K562 (cell line): ENCODE measurements at regions not wholly inside any gene's neighbourhood (a gene's known extent, or its start where the extent isn't known, plus 50 kb on each side); places are given as distances from the start of the nearest gene placed in this dataset.

Experiments
- ATAC-seq: fragments of 200-7000 bp; cut with Tn5 transposase; 3 replicates; pipeline ENCODE4 v1.9.1; 2020; ENCODE audit warnings: moderate library complexity
- BruUV-seq: library from RNA; stranded (reverse); fragments of 400-500 nt; replicated peaks from 2 replicates; lab custom pipeline; 2021; lab: Mats Ljungman, UMichigan
- CTCF ChIA-PET: fragments of 300-600 bp; formaldehyde crosslinking; extraction: SDS; loops from one replicate; lab custom pipeline; 2021; ENCODE audit warnings: low intra/inter-chr PET ratio; lab: Yijun Ruan, JAX
- POLR2A ChIA-PET: fragments of 300-600, 350-650 bp; sonication (Branson Sonifier 250); formaldehyde crosslinking; extraction: SDS; loops from one replicate; lab custom pipeline; 2021; ENCODE audit warnings: antibody characterized with exemption, inconsistent platforms; lab: Yijun Ruan, JAX
- DNase-seq, 4 experiments: peaks; one replicate each; pipeline versions ENCODE4 v3.0.0 to v3.0.0-alpha.2; 2011 to 2018; ENCODE audit warnings: low spot score in 3 of 4, mixed read lengths in 3 of 4; ENCODE audit errors: extremely low read depth in 1 of 4
- FAIRE-seq: peaks from 2 replicates; lab custom pipeline; 2011; peaks lifted over from hg19 to GRCh38; lab: Jason Lieb, UNC
- H2AFZ ChIP-seq: 2 replicates; pipeline ENCODE4 v1.6.0; 2011; ENCODE audit warnings: low read depth, low read length, control low read depth, inconsistent platforms
- H3K27ac ChIP-seq: fragments of 200-600 bp; 3 replicates; pipeline ENCODE4 v1.8.0; 2011; ENCODE audit warnings: low read depth, mild to moderate bottlenecking, control low read depth, inconsistent platforms, low read length, moderate library complexity, mixed read lengths; ENCODE audit errors: extremely low read depth
- H3K27me3 ChIP-seq, 2 experiments: fragments of 300-600 bp in 1 of 2; 2 replicates in 1 of 2; 3 replicates in 1 of 2; pipeline versions ENCODE4 v1.6.0 to v1.8.0; 2011; ENCODE audit warnings: inconsistent platforms in 2 of 2, low read length in 2 of 2, mild to moderate bottlenecking in 1 of 2, mixed read lengths in 1 of 2, moderate library complexity in 1 of 2; ENCODE audit not compliant: control insufficient read depth in 2 of 2, insufficient read depth in 2 of 2
- H3K36me3 ChIP-seq: fragments of 300-600 bp; 3 replicates; pipeline ENCODE4 v1.8.0; 2011; ENCODE audit warnings: mild to moderate bottlenecking, low read length, inconsistent platforms; ENCODE audit not compliant: control insufficient read depth, insufficient read depth
- H3K4me1 ChIP-seq, 2 experiments: fragments of 200-600 bp in 1 of 2; replicated peaks in 1 of 2; 2 replicates in 1 of 2; 3 replicates in 1 of 2; pipeline versions ENCODE4 v1.5.1 to v1.8.0; 2011; ENCODE audit warnings: inconsistent platforms in 2 of 2, low read length in 2 of 2, mild to moderate bottlenecking in 1 of 2, mixed read lengths in 1 of 2, moderate library complexity in 1 of 2; ENCODE audit not compliant: control insufficient read depth in 2 of 2, insufficient read depth in 2 of 2
- H3K4me2 ChIP-seq: 2 replicates; pipeline ENCODE4 v1.6.1; 2011; ENCODE audit warnings: low read length, control low read depth, inconsistent platforms, mixed read lengths; ENCODE audit not compliant: insufficient read depth
- H3K4me3 ChIP-seq: fragments of 200-600 bp; sonication (generic), shearing (Covaris generic); 2 replicates; pipeline ENCODE4 v1.5.1; 2016; ENCODE audit warnings: control low read depth, inconsistent platforms
- H3K79me2 ChIP-seq: fragments of 200-600 bp; 3 replicates; pipeline ENCODE4 v1.8.0; 2011; ENCODE audit warnings: low read length, inconsistent platforms; ENCODE audit not compliant: control insufficient read depth, insufficient read depth
- H3K9ac ChIP-seq, 2 experiments: 2 replicates each; pipeline versions ENCODE4 v1.6.0 to v1.6.1; 2011; ENCODE audit warnings: low read depth in 2 of 2, low read length in 2 of 2, control low read depth in 1 of 2, inconsistent platforms in 1 of 2, mild to moderate bottlenecking in 1 of 2, mixed read lengths in 1 of 2; ENCODE audit not compliant: insufficient read depth in 1 of 2
- H3K9me1 ChIP-seq: one replicate; pipeline ENCODE4 v1.6.0; 2011; ENCODE audit warnings: inconsistent platforms, mild to moderate bottlenecking, low read length, moderate library complexity; ENCODE audit not compliant: control insufficient read depth, insufficient read depth
- H3K9me3 ChIP-seq: replicated peaks from 2 replicates; pipeline ENCODE4 v1.5.1; 2011; ENCODE audit warnings: low read depth, low read length, inconsistent platforms; ENCODE audit not compliant: control insufficient read depth, insufficient read depth
- H4K20me1 ChIP-seq: replicated peaks from 2 replicates; pipeline ENCODE4 v1.6.1; 2011; ENCODE audit warnings: low read length, inconsistent platforms, mixed read lengths; ENCODE audit not compliant: control insufficient read depth, insufficient read depth
- DACH1 ChIP-seq: fragments of 450-650 bp; IDR thresholded peaks from 2 replicates; pipeline ENCODE4 v1.6.1; 2018; ENCODE audit not compliant: partially characterized antibody
- HNRNPL ChIP-seq: fragments of 200-400 bp; formaldehyde crosslinking; IDR thresholded peaks from 2 replicates; pipeline ENCODE4 v1.6.1; 2017; ENCODE audit warnings: low read depth, mild to moderate bottlenecking, low read length
- JUND ChIP-seq, 2 experiments: IDR thresholded peaks; 2 replicates in 1 of 2; 3 replicates in 1 of 2; pipeline ENCODE4 v1.6.1; 2011; ENCODE audit warnings: borderline replicate concordance in 2 of 2, low read depth in 2 of 2, low read length in 2 of 2, improper control_type of control experiment in 1 of 2, missing biosample characterization in 1 of 2, missing genetic modification characterization in 1 of 2, missing genetic modification reagents in 1 of 2
- NCOA1 ChIP-seq: fragments of 450-650 bp; IDR thresholded peaks from 2 replicates; pipeline ENCODE4 v1.6.1; 2016; ENCODE audit warnings: low read depth
- STAG1 ChIP-seq: sonication (generic); formaldehyde crosslinking; IDR thresholded peaks from 2 replicates; pipeline ENCODE4 v1.5.0; 2020; ENCODE audit warnings: missing genetic modification reagents, borderline replicate concordance
- YBX1 ChIP-seq: fragments of 450-650 bp; IDR thresholded peaks from 2 replicates; pipeline ENCODE4 v1.7.1; 2016; ENCODE audit warnings: mild to moderate bottlenecking
- ZKSCAN8 ChIP-seq: fragments of 200-800 bp; sonication (Bioruptor generic); IDR thresholded peaks from 2 replicates; pipeline ENCODE4 v1.6.1; 2016; ENCODE audit warnings: missing genetic modification characterization, missing compliant biosample characterization
- WGBS: fragments of 100-300 bp; shearing (Covaris generic); methylation state at CpG from one replicate; pipeline ENCODE4 v1.1.6; 2016; ENCODE audit warnings: low coverage, mixed read lengths; ENCODE audit not compliant: insufficient coverage; ENCODE audit errors: missing lambda C conversion rate; 5-methylcytosine and 5-hydroxymethylcytosine counted together
- in situ Hi-C: fragments of 300-500 bp; cut with MboI; formaldehyde crosslinking; loops from 4 replicates; pipeline ENCODE4 v1.15.0; 2018; ENCODE audit warnings: inconsistent platforms, mixed read lengths
- intact Hi-C: fragments of 100-400 bp; cut with micrococcal nuclease; formaldehyde crosslinking; loops from 2 replicates; pipeline ENCODE4 v1.14.2; 2022

DNA sequence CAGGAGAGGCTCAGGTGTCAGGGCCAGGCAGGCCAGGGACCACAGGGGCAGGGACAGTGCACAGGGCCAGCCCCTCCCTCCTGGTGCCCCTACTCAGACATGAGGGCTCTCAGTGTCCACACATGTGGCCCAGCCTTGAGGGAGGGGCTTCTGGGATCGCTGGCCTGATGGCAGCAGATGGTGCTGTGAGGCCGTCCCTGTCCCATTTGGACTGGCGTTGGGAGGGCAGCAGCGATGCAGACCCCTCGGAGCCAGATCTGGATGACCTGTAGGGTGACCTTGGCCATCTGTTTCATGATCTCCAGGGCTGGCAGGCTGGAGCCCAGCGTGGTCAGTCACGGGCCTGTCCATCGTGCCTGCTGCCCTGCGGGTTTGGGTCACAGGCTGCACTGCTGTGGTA is 377.6 kb downstream of the TMEM121 start:
- TF ChIP-seq JUND (IDR thresholded peaks at IDR 0.05; ENCODE audit: borderline replicate concordance, low read depth, low read length) (no peak), JUND (tag; IDR thresholded peaks at IDR 0.05; ENCODE audit: borderline replicate concordance, low read depth, low read length) (no peak), NCOA1 (no peak), STAG1 (no peak), DACH1 (no peak)
- no peaks in the 10 kb centered on the region for H3K4me1 ChIP-seq
- H3K9me1 ChIP-seq, result no peaks in the 10 kb centered on the region
- H3K4me3 ChIP-seq, result no peak overlapping the region
- H3K9me3 ChIP-seq, result no peaks in the 10 kb centered on the region
- ChIA-PET CTCF (no interaction called here), POLR2A (no interaction called here)
- BruUV-seq, result no TSS peak
- in situ Hi-C loops, result no loop called here
- no peak overlapping the region for H2AFZ ChIP-seq
- ATAC-seq (no peak), DNase-seq (no peak), FAIRE-seq (no peak)
- 0% methylated on average over 9 of the region's 9 CpGs for WGBS
- H3K79me2 ChIP-seq, result no peaks in the 10 kb centered on the region
- no peak overlapping the region for H3K4me2 ChIP-seq
- H3K27ac ChIP-seq, result no peak overlapping the region
- H4K20me1 ChIP-seq, result no peaks in the 10 kb centered on the region
- no peaks in the 10 kb centered on the region for H3K27me3 ChIP-seq
- intact Hi-C loops, result no loop called here
- no peaks in the 10 kb centered on the region for H3K36me3 ChIP-seq
- H3K9ac ChIP-seq, result no peak overlapping the region

DNA sequence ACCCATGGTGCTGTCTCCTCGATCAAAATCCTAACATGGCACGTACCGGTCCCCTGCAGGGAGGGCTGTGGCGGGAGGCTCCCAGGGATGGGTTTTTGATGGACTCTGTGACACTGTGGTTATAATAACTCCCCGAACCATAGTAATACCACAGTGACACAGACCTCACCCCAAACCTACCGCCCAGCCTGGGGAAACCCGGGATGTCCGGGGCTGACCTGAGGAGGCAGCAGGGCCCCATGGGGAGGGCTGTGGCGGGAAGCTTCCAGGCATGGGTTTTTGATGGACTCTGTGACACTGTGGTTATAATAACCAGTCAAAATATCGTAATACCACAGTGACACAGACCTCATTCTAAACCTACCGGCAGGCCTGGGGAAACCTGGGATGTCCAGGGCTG is 378.0 kb downstream of the TMEM121 start:
- H4K20me1 ChIP-seq, result no peaks in the 10 kb centered on the region
- no peaks in the 10 kb centered on the region for H3K9me3 ChIP-seq
- TF ChIP-seq HNRNPL (no peak), YBX1 (no peak), ZKSCAN8 (CRISPR knock-in tag) (no peak)
- H3K4me3 ChIP-seq, result no peak overlapping the region
- in situ Hi-C loops, result no loop called here
- no peak overlapping the region for H3K4me2 ChIP-seq
- CTCF ChIA-PET, result no interaction called here
- no peaks in the 10 kb centered on the region for H3K4me1 ChIP-seq
- no peak overlapping the region for H3K9ac ChIP-seq
- BruUV-seq, result no TSS peak
- no peaks in the 10 kb centered on the region for H3K79me2 ChIP-seq
- no peaks in the 10 kb centered on the region for H3K36me3 ChIP-seq
- ATAC-seq, result no peak
- WGBS, result 2% methylated on average over 8 of the region's 11 CpGs
- intact Hi-C loops, result no loop called here
- no peaks in the 10 kb centered on the region for H3K27me3 ChIP-seq
- DNase-seq, result peak in 2 of 4 experiments; percentile 0 to 1
- POLR2A ChIA-PET, result no interaction called here
- no peaks in the 10 kb centered on the region for H3K9me1 ChIP-seq
- FAIRE-seq, result no peak
- H2AFZ ChIP-seq, result no peak overlapping the region
- H3K27ac ChIP-seq, result no peak overlapping the region
